Sigmoid colon (tissue), 4 donors: ENCODE measurements at regions not wholly inside any gene's neighbourhood (a gene's known extent, or its start where the extent isn't known, plus 50 kb on each side); places are given as distances from the start of the nearest gene placed in this dataset.

Experiments used
- CTCF ChIP-seq, 4 experiments: fragments of 450-650 bp in 3 of 4; fragments of 200-600 bp in 1 of 4; IDR thresholded peaks; one replicate each; pipeline ENCODE4 v1.5.1; 2016 to 2019; ENCODE audit warnings: antibody characterized with exemption in 4 of 4, mild to moderate bottlenecking in 3 of 4, moderate library complexity in 2 of 4
- POLR2A ChIP-seq, 2 donors: fragments of 450-650 bp; IDR thresholded peaks; one replicate each; pipeline ENCODE4 v1.6.1; 2016; ENCODE audit warnings: antibody characterized with exemption in 2 of 2, mild to moderate bottlenecking in 2 of 2, moderate library complexity in 2 of 2
- POLR2AphosphoS5 ChIP-seq, 4 donors: sonication (generic); formaldehyde crosslinking; IDR thresholded peaks; one replicate each; pipeline ENCODE4 v1.6.1; 2017; ENCODE audit warnings: antibody characterized with exemption in 4 of 4

GRCh38 chr9:96169901-96170300, 132.1 kb downstream of the HSD17B3 start:
- no peak for TF ChIP-seq CTCF (IDR thresholded peaks at IDR 0.05)
- no peak for TF ChIP-seq POLR2A (IDR thresholded peaks at IDR 0.05)
- TF ChIP-seq POLR2AphosphoS5 (IDR thresholded peaks at IDR 0.05): no peak
